ENCODE measurements at regions not wholly inside any gene's neighbourhood (a gene's known extent, or its start where the extent isn't known, plus 50 kb on each side); places are given as distances from the start of the nearest gene placed in this dataset.
"Not testable (repeated sequence)": the region's sequence is repeated elsewhere in the genome, so short reads cannot be mapped to it uniquely, and the experiment has no call there.

DNA sequence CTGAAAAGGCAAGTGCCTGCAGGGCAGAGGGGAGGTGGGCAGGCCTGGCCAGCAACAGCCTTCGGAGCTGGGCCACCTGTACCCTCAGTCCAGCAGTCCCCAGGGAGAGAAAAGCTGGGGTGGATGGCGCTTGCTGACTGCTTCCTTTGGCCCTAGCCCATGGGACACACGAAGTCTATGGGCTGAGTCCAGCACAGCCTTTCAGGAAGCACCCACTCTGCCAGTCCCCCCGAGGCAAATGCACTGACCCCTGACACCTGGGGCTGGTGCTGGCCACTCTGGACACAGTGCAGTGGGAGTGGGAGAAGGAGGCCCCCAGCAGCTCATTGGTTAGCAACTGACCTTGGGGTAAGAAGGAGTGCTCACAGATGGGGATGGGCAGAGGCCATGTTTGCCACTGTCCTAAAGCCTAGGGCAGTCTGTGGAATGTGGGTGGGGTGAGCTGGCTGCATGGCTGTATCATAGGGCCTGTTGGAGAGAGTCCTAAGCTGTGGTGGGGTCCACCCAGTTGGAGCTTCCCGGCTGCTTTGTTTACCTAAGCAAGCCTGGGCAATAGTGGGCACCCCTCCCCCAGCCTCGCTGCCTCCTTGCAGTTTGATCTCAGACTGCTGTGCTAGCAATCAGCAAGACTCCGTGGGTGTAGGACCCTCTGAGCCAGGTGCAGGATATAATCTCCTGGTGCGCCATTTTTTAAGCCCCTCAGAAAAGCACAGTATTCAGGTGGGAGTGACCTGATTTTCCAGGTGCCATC is 240.2 kb downstream of the ANKRD30B start:
- H3K4me3 ChIP-seq (ENCODE audit: low read depth, low read length); H3K27me3 ChIP-seq (ENCODE audit: control insufficient read depth, insufficient read depth, low read length); DNase-seq (ENCODE audit: low read depth); CTCF ChIA-PET; H3K36me3 ChIP-seq (ENCODE audit: control insufficient read depth, insufficient read depth, low read length); POLR2A ChIA-PET: not testable (repeated sequence)

DNA sequence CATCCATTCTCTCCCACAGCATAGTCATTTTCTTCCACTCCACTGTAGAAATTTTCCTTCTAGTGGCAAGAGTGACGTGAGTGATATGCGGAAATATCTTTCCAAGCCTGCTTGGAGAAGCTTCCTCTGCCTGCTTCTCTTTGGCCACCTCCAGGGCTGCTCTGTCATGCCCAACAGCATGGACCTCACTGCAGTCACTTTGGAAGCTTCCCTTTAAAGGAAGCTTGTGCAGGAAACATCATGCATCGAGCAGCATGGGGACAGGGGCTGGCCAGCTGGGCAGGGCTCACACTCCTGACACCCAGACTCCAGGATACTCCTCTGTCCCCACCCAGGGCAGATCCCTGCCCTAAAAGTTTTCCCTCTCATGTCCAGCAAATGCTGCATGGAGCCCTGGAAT is 241.6 kb downstream of the ANKRD30B start:
- H3K36me3 ChIP-seq (ENCODE audit: control insufficient read depth, insufficient read depth, low read length); POLR2A ChIA-PET; DNase-seq (ENCODE audit: low read depth); CTCF ChIA-PET; H3K27me3 ChIP-seq (ENCODE audit: control insufficient read depth, insufficient read depth, low read length); H3K4me3 ChIP-seq (ENCODE audit: low read depth, low read length): not testable (repeated sequence)

DNA sequence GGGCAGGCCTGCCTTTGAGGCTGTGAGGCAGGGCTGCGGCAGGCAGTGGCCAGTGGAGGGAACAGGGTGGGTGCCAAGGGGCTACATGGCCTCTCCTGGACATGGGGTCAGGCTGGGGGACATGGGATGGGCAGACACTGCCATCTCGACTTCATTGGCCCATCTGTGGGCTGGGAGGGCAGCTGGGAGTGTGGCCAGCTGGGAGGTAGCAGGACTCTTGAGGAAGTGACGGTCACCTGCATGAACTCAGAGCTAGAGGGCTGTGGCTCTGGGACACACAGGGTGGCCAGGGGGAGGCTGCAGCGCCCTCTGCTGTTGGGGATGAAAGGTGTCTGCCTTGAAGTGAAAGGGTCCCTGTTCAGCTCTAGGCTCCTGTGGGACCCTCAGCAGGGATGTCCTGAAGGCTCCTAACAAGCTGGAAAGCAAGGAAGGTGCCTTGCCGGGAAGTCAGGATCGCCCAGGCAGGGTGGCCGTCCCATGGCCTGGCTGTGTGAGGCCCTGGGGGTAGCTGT is 244.0 kb downstream of the ANKRD30B start:
- CTCF ChIA-PET; H3K36me3 ChIP-seq (ENCODE audit: control insufficient read depth, insufficient read depth, low read length); H3K4me3 ChIP-seq (ENCODE audit: low read depth, low read length); POLR2A ChIA-PET; DNase-seq (ENCODE audit: low read depth); H3K27me3 ChIP-seq (ENCODE audit: control insufficient read depth, insufficient read depth, low read length): not testable (repeated sequence)

DNA sequence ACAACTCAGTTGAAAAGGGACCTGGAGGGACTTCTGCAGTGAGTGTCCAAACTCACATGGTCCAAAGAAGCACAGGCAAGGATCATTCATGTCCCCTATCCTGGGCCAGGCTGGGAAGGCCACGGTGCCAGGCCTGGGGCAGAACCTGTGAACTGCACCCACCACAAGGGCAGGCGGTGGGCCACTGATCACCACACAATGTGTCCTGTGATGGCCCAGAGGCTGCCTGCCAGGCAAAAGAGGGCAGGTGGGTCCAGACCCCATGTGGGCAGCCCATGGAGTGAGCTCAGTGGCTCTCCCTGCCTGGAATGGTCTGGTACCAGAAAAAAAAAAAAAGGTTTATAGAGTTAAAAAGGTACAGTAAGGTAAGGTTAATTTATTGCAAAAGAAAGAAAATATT is 244.8 kb downstream of the ANKRD30B start:
- H3K36me3 ChIP-seq (ENCODE audit: control insufficient read depth, insufficient read depth, low read length); DNase-seq (ENCODE audit: low read depth); POLR2A ChIA-PET; H3K27me3 ChIP-seq (ENCODE audit: control insufficient read depth, insufficient read depth, low read length); CTCF ChIA-PET; H3K4me3 ChIP-seq (ENCODE audit: low read depth, low read length): not testable (repeated sequence)

DNA sequence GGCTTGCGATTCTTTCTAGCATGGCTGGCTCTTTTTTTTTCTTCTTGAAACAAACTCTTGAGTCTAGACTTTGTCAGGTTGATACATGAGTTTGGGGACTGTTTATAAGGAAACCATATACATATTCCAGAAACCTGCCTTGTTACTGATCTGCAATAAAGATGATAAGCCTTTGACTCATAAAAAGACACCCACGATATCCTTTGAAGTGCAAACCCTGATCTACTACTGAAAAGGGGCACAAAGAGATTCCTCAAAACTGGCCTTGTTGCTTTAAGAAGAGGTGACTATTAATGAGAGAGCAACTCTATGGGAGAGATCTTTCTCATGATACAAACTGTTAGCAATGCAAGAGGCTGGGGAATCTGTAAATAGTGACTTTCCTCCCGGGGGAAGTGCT is 247.1 kb downstream of the ANKRD30B start:
- H3K36me3 ChIP-seq (ENCODE audit: control insufficient read depth, insufficient read depth, low read length); DNase-seq (ENCODE audit: low read depth); CTCF ChIA-PET; H3K27me3 ChIP-seq (ENCODE audit: control insufficient read depth, insufficient read depth, low read length); H3K4me3 ChIP-seq (ENCODE audit: low read depth, low read length); POLR2A ChIA-PET: not testable (repeated sequence)

DNA sequence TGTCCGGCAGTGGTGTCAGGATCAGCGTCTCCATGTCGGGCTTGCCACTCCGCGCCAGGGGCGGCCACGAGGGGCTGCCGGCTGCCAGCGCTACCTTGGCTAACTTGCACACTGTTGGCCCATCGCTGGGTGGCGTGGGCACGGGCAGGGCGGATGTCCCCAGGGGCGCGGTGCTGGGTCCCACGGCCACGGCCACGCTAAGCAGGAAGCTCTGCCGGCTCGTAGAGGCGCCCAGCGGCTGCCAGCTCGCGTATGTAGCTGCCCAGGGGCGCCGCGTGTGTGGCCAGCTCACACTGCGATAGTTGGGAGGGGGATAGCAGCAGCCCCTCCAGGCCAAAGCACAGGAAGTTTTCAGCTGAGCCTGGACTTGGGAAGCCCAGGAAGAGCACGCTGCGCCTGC is 249.4 kb downstream of the ANKRD30B start:
- DNase-seq (ENCODE audit: low read depth): no peak

DNA sequence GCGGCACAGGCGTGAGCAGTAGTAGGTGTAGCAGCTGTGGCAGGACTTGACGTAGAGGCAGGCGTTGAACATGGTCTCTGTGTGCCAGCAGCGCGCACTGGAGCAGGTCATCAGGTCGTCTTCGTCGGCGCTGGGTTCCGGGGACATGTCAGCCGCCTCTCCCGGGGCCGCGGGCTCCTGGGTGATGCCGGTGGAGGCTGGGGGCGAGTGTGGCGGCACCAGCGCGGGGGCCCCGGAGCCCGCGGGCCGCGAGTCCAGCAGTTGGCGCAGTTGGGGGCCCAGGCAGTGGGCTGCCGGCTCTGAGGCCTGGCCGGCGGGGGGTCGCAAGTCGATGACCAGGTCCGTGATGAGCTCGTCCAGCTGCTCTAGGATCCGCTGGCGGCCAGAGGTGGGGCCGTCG is 249.9 kb downstream of the ANKRD30B start:
- POLR2A ChIA-PET; DNase-seq (ENCODE audit: low read depth); H3K36me3 ChIP-seq (ENCODE audit: control insufficient read depth, insufficient read depth, low read length); CTCF ChIA-PET; H3K4me3 ChIP-seq (ENCODE audit: low read depth, low read length); H3K27me3 ChIP-seq (ENCODE audit: control insufficient read depth, insufficient read depth, low read length): not testable (repeated sequence)

More for the DNA sequence above, 249.4 kb downstream of the ANKRD30B start:
- POLR2A ChIA-PET: no interaction called here
- H3K27me3 ChIP-seq (ENCODE audit: control insufficient read depth, insufficient read depth, low read length): no peaks in the 10 kb centered on the region
- no peak overlapping the region for H3K4me3 ChIP-seq (ENCODE audit: low read depth, low read length)
- CTCF ChIA-PET: no interaction called here
- no peaks in the 10 kb centered on the region for H3K36me3 ChIP-seq (ENCODE audit: control insufficient read depth, insufficient read depth, low read length)
- TF ChIP-seq, protein P1, sequence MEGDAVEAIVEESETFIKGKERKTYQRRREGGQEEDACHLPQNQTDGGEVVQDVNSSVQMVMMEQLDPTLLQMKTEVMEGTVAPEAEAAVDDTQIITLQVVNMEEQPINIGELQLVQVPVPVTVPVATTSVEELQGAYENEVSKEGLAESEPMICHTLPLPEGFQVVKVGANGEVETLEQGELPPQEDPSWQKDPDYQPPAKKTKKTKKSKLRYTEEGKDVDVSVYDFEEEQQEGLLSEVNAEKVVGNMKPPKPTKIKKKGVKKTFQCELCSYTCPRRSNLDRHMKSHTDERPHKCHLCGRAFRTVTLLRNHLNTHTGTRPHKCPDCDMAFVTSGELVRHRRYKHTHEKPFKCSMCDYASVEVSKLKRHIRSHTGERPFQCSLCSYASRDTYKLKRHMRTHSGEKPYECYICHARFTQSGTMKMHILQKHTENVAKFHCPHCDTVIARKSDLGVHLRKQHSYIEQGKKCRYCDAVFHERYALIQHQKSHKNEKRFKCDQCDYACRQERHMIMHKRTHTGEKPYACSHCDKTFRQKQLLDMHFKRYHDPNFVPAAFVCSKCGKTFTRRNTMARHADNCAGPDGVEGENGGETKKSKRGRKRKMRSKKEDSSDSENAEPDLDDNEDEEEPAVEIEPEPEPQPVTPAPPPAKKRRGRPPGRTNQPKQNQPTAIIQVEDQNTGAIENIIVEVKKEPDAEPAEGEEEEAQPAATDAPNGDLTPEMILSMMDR (IDR thresholded peaks at IDR 0.05; ENCODE audit: insufficient read depth, low read depth, low read length): no peak

DNA sequence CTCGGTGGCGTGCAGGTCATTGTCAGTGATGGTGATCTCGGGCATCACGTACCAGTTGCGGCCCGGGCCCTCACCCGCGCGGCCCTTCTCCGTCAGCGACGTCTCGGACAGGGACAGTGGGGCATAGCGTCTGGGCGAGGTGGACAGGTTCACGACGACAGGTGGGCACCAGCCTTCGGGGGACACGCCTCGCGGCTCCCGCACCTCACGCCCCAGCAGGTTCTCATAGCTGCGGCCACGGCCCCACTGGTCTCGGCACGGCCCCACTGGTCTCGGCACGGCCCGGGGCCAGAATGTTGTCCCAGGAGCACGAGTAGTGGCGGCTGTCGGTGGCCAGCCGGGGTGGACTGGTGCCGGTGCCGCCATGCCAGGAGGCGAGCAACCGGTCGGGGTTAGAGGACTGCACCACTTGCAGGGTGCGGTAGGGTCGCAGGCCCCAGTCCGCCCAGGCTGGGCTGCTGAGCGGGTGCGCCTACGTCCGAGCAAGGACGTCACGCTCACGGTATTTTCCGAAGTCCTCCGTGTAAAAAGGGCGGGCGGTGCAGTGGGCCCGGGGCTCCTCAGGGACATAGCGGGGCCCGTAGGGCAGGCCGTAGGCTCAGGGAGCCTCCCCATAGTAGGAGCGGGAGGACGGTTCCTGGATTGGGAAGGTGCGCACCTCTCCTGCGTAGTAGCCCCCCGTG is 250.5 kb downstream of the ANKRD30B start:
- POLR2A ChIA-PET; H3K4me3 ChIP-seq (ENCODE audit: low read depth, low read length); DNase-seq (ENCODE audit: low read depth); H3K36me3 ChIP-seq (ENCODE audit: control insufficient read depth, insufficient read depth, low read length); H3K27me3 ChIP-seq (ENCODE audit: control insufficient read depth, insufficient read depth, low read length); CTCF ChIA-PET: not testable (repeated sequence)
